Stimulated activated CD8-positive, alpha-beta memory T cell treated with anti-CD3 and anti-CD28 coated beads, Interleukin-7, amount 100 ng/mL, for 4 hours (primary cell): ENCODE measurements at regions not wholly inside any gene's neighbourhood (a gene's known extent, or its start where the extent isn't known, plus 50 kb on each side); places are given as distances from the start of the nearest gene placed in this dataset.

Experiments
- DNase-seq, 2 donors: peaks; one replicate each; pipeline ENCODE4 v3.0.0-alpha.2; 2020; ENCODE audit warnings: low read depth in 2 of 2

DNA sequence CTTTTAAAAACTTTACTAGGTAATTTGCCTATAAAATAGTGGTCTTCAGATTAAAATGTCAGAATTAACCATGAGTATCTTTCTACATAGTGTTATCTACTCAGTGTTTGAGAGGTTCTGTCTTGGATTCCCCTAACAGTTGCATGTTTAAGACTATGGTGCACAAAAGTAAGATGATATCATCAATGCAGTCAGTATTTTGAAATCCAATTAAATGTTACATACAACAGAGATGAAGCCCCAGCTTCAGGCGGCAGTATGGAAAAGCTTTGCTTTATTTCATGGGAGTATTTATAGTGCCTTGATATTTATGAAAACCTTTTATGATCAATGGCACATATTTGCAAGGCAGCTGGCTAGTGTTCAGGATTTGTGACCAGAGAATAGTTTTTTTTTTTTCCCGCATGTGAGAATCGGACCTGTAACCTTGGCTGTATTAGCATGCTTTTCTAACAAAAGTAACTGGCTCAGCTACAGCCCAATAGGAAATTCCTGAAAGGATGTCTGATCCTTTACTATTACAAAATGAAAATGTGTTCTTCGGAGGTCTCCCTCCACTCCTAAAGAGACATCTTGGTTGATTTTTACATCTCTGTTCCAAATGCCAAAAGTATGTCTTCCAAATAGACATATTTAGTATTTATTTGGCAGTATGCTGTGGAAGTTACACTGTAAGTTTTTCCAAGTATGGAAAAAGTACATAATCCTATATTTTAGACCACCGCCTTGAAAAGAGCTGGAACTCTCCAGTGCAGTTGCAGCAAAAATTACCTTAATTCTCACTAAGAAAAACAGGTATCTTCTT, 319.3 kb upstream of the UBE2E3 start:
- no peak for DNase-seq

DNA sequence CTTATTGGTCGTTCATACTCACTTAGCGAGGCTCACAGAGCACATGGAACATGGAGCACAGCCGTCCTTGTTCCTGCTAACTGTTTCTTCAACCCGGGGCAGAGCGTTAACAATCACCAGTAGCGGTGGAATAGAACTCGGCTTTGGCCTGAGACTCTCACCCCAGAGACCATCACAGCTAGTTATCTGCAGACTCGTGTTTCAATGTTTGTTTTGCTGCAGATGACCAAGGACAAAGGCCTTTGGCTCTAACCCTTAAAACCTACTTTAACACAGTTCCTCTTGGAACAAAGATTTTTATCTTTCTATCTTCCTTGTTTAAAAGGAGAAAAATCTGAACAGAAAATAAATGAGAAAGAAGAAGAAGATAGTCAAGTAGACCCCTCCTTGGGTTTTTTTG, 320.2 kb upstream of the UBE2E3 start:
- DNase-seq: no peak

- no peak for DNase-seq
Measured at GRCh38 chr2:180657054-180657453, 323.4 kb upstream of the UBE2E3 start.

DNA sequence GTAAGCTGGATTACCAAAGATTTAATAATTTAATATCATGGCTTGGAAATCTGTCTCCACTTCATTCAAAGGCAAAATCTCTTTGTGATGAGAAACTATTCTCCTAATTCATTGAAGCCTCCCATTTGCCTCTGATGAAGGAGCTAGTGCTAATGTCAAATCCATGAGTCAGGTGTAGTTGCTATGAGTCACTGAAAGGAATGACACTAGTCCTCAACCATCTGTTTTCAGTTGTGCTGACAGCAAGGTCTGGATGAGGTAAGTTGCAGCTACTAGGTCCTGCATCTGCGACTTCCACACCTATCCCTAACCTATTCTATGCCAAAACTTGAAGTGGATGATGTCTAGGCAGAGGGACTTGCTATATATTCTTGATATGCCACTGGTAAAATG, 324.0 kb upstream of the UBE2E3 start:
- DNase-seq: no peak

DNA sequence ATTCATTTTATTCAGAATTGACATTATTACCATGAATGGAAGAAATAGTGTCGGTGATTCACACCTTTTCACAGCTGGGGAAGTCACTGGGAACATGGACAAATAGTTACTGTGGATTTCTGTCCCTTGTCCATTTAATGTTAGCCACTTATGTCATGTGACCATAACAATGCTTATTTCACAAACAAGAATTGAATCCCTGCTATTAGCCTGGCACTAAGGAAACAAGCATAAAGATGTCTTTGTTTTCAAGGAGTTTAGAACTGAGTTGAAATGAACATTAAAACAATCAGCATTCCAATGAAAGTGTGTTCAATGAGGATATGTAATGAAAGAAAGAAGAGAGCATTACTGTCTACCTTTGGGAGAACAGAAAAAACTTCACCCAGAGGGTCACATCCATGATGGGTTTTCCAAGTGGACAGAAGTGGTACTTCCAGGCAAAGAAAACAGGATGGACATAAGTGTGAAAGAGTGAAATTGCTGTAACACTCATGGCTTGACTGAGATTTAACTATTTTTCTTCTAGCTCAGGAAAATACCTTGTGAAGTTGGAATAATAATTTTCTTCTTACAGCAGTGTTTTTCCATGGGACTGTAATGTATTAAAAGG, 324.5 kb upstream of the UBE2E3 start:
- DNase-seq: no peak

GRCh38 chr2:180655393-180655792, 325.0 kb upstream of the UBE2E3 start:
- DNase-seq: no peak

DNA sequence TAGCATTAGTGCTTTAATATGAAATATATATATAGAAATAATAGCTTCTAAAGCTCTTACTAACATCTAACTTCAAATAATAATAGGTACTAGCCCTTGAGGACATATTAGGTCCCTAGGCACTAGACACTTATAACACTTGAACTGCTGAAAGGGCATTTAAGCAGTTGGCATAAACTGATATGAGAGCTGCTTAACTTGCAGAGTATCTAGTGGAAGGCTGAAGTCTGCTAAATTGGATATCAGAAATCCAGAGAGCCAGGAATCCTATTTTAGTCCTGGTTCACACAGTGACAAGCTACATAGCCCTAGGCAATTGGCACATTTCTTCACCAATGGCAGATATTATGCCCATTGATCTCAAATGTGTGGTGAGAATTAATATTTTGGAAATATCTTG, 326.9 kb upstream of the UBE2E3 start:
- no peak for DNase-seq

DNA sequence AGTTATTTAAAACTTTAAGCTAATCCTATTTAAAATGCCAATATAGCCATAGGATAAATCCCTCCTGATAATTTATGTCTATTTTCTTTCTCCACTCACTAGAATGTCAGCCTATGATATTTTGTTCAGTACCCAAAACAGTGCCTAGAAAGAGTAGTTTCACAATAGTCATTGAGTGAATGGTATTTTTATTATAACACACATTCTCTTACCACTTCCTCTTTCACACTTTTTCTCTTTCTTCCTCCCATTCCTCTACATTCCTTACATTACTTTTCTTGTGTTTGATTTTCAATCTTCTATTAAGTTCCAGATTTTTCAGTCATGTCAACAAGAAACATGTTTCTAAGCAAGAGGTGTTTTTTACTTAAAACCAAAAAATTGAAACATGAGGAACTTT, 327.6 kb upstream of the UBE2E3 start:
- DNase-seq: no peak

DNA sequence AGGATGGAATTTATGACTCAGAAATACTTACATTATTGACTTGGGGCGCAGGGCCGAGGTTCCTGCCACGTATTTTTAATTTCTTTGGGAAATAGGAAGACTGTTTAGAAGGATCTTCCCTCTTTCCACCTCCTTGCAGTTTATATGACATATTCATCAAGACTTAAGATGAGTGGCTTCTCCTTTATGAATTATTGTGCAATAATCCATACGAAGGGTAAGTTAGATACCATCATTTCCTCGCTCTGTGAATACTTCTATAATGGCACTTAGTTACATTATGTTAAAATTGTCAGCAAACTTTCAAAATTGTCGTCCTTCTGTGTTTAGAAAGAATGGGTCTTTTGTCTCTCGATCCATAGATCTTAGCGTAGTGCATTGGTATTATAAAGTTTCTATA, 328.8 kb upstream of the UBE2E3 start:
- no peak for DNase-seq

- DNase-seq: no peak
Measured at GRCh38 chr2:180647621-180648020, 332.8 kb upstream of the UBE2E3 start.

DNA sequence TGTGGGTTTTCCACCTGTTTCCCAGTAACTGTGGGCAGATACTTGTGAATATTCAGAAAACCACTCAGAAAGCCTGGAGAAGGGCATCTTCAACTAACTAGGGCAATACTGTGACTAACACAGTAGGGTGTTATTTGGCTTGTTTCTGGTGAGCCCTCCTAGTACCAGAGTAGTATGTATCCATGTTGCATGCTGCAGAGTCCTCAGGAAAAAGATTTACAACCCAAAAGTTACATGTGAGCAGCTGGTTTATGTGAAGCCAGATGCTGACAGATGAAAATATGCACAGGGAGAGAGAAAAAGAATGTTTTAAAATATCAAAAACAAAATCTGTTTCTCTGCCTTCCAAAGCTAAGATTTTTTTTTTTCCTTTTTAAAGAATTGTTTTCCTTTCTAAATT, 333.2 kb upstream of the UBE2E3 start:
- DNase-seq: no peak

DNA sequence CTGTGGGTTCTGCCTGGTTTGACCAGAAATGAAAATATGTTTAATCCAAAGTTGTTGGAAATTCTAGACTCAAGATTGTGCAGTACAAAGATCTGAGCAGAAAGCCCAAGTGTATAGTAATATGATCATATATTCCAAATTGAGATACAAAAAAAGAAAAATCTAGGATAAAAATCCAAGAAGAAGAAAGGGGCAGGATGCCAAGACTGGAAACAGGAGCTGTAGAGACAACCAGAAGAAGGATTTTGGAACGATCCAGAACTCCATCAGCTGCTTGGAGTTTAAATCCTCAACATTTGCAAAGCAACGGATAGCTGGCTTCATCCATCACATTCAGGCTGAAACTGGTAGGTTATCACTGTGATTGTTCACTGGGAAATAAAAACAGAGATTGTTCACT, 333.6 kb upstream of the UBE2E3 start:
- DNase-seq: no peak

DNA sequence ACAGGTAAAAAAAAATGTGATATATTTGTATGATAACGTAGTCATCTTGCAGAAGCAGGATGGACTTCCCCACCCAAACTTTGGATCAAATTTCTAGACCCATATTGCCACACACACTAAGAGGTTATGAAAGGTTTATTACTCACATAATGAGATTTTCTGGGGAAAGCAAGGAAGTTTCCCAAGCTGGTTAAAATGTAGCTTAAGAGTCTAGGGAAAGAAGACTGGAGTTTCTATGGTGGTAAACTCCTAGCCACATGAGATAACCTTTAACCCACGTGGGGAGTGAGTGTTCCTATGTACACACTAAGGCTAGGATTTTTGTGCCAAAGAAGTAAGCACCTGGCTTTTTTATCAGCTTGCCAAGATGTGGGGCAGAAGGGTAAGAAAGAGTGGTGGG, 335.7 kb upstream of the UBE2E3 start:
- DNase-seq: no peak

- DNase-seq: no peak
Measured at GRCh38 chr2:180630756-180631155, 349.6 kb upstream of the UBE2E3 start.

- no peak for DNase-seq
Measured at GRCh38 chr2:180625006-180625844, 355.2 kb upstream of the UBE2E3 start.

- no peak for DNase-seq
Measured at GRCh38 chr2:180621941-180622918, 358.2 kb upstream of the UBE2E3 start.

- no peak for DNase-seq
Measured at GRCh38 chr2:180621366-180621765, 359.0 kb upstream of the UBE2E3 start.

DNA sequence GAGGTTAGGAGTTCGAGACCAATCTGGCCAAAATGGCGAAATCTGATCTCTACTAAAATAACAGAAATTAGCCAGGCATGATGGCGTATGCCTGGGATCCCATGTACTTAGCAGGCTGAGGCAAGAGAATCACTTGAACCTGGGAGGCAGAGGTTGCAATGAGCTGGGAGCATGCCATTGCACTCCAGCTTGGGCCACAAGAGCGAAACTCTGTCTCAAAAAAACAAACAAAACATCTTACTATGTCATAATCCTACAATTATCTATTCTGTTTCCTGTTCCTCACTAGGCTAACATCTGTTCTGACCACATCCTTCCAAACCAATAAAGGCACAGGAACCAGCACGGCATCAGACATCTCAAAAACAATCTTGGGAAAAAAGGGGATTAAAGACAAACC, 361.8 kb upstream of the UBE2E3 start:
- DNase-seq: no peak

- DNase-seq: no peak
Measured at GRCh38 chr2:180614776-180615175, 365.6 kb upstream of the UBE2E3 start.

DNA sequence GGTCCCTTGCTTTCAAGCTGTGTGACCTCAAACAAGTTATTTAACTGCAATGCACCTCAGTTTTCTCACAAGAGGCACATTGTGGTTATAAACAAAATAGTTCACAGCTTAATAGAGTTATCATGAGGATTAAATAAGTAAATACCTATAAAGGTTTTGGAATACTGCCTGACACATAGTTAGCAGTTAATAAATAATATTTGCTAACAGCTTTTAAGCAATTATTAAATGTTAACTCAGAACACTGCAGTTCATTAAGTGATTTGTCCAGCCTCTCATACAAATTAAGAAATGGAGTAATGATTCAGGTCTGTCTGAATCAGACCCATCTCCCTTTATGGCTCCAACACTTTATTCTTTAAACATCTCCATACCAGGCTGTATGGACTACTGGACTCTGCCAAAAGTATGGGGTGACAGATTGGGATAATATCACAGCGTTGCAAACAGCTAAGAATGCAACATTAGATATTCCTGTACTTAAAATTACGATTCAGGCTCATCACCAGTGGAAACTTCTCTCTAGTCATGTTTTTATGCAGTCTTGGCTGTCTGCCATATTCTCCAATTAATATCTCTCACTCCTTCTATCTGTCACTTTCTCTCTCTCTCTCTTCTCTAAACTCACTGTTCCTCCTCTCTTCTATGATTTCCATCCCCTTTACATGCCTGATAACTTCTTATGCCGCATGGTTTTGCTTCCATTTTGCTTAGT, 370.6 kb upstream of the UBE2E3 start:
- DNase-seq: no peak

- no peak for DNase-seq
Measured at GRCh38 chr2:180607514-180608049, 372.8 kb upstream of the UBE2E3 start.
